Fibroblast of lung (primary cell): ENCODE measurements at regions not wholly inside any gene's neighbourhood (a gene's known extent, or its start where the extent isn't known, plus 50 kb on each side); places are given as distances from the start of the nearest gene placed in this dataset.

Experiments
- DNase-seq, 2 donors: peaks; one replicate each; pipeline versions ENCODE4 v3.0.0 to v3.0.0-alpha.2; 2010; ENCODE audit warnings: low read depth in 2 of 2
- H2AFZ ChIP-seq: 2 replicates; pipeline ENCODE4 v1.5.1; 2012; ENCODE audit warnings: low read length, control low read depth, inconsistent platforms
- H3K27ac ChIP-seq: 2 replicates; pipeline ENCODE4 v1.5.1; 2011; ENCODE audit warnings: low read length, control low read depth; ENCODE audit not compliant: insufficient read depth
- H3K27me3 ChIP-seq: 2 replicates; pipeline ENCODE4 v1.5.1; 2011; ENCODE audit warnings: mild to moderate bottlenecking, low read length; ENCODE audit not compliant: control insufficient read depth, insufficient read depth
- H3K36me3 ChIP-seq: 2 replicates; pipeline ENCODE4 v1.5.1; 2011; ENCODE audit warnings: low read length; ENCODE audit not compliant: control insufficient read depth, insufficient read depth
- H3K4me1 ChIP-seq: 2 replicates; pipeline ENCODE4 v1.5.1; 2011; ENCODE audit warnings: low read length; ENCODE audit not compliant: control insufficient read depth, insufficient read depth; ENCODE audit errors: extremely low read depth
- H3K4me2 ChIP-seq: 2 replicates; pipeline ENCODE4 v1.5.1; 2011; ENCODE audit warnings: low read length, control low read depth; ENCODE audit not compliant: insufficient read depth; ENCODE audit errors: extremely low read depth
- H3K4me3 ChIP-seq, 4 experiments: fragments of 200-600 bp in 1 of 4; sonication (generic) in 1 of 4; replicated peaks in 1 of 4; 2 replicates each; pipeline ENCODE4 v1.5.1; 2011 to 2016; ENCODE audit warnings: low read length in 4 of 4, low read depth in 3 of 4, mild to moderate bottlenecking in 3 of 4, control low read depth in 2 of 4, inconsistent platforms in 1 of 4, mixed read lengths in 1 of 4; ENCODE audit not compliant: insufficient read depth in 1 of 4; ENCODE audit errors: control extremely low read depth in 1 of 4
- H3K79me2 ChIP-seq: 2 replicates; pipeline ENCODE4 v1.5.1; 2012; ENCODE audit warnings: mild to moderate bottlenecking, low read length, inconsistent platforms; ENCODE audit not compliant: control insufficient read depth, insufficient read depth
- H3K9ac ChIP-seq: 2 replicates; pipeline ENCODE4 v1.5.1; 2011; ENCODE audit warnings: mild to moderate bottlenecking, low read length, control low read depth; ENCODE audit not compliant: insufficient read depth
- H3K9me3 ChIP-seq: 2 replicates; pipeline ENCODE4 v1.5.1; 2012; ENCODE audit warnings: low read depth, low read length; ENCODE audit not compliant: control insufficient read depth, insufficient read depth
- H4K20me1 ChIP-seq: 2 replicates; pipeline ENCODE4 v1.5.1; 2011; ENCODE audit warnings: low read length; ENCODE audit not compliant: control insufficient read depth, insufficient read depth; ENCODE audit errors: extremely low read depth
- EZH2 ChIP-seq: IDR thresholded peaks from 2 replicates; pipeline ENCODE4 v1.5.1; 2012; ENCODE audit warnings: low read length, control low read depth, mild to moderate bottlenecking; ENCODE audit errors: missing control alignments
- TF ChIP-seq, protein P1 (sequence below), 2 donors: IDR thresholded peaks in 1 of 2; conservative IDR thresholded peaks in 1 of 2; 1 replicate in 1 of 2; 2 replicates in 1 of 2; pipeline ENCODE4 v1.5.1; 2011 to 2012; ENCODE audit warnings: low read length in 2 of 2, control low read depth in 1 of 2, inconsistent platforms in 1 of 2, low read depth in 1 of 2, mild to moderate bottlenecking in 1 of 2

DNA sequence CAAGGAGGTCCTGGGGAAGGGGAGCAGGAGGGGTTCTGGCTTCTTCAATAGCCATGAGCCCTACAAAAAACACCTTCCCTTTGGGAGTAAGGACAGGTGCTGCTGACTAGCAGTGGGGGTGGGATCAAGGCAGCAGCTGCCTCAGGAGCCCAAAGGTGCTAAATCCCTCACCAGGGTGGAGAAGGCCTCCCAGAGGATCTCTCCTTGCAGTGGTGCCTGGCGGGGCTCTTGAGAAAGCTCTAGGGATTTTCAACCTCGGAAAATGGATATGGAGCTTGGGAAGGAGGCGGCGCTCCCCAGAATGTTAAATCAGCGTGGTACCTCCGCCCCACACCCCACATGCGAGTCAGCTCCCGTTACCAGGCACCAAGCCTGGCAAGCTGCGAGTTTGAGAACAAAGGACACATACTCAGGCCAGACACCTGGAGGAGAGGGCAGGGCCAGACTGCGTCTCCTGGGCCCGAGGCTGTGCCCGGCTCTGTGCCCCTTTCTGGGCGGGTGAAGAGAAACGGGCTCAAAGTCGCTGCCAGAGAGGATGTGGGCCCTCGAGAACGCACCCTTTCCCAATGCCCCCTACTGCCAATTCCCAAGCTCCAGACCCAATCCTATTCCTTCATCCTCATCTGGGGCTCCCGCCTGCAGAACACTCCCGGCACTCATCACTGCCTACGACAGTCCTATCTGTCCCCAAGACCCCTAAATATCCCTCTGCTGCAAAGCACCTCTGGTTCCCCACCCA, 139.0 kb downstream of the BRD1 start:
- no peak overlapping the region for H2AFZ ChIP-seq
- no peaks in the 10 kb centered on the region for H3K4me1 ChIP-seq
- H3K4me2 ChIP-seq: no peak overlapping the region
- H4K20me1 ChIP-seq: no peaks in the 10 kb centered on the region
- H3K79me2 ChIP-seq: no peaks in the 10 kb centered on the region
- DNase-seq: no peak
- H3K27ac ChIP-seq: no peak overlapping the region
- no peak overlapping the region for H3K9ac ChIP-seq
- TF ChIP-seq EZH2: no peak
- TF ChIP-seq, protein P1, sequence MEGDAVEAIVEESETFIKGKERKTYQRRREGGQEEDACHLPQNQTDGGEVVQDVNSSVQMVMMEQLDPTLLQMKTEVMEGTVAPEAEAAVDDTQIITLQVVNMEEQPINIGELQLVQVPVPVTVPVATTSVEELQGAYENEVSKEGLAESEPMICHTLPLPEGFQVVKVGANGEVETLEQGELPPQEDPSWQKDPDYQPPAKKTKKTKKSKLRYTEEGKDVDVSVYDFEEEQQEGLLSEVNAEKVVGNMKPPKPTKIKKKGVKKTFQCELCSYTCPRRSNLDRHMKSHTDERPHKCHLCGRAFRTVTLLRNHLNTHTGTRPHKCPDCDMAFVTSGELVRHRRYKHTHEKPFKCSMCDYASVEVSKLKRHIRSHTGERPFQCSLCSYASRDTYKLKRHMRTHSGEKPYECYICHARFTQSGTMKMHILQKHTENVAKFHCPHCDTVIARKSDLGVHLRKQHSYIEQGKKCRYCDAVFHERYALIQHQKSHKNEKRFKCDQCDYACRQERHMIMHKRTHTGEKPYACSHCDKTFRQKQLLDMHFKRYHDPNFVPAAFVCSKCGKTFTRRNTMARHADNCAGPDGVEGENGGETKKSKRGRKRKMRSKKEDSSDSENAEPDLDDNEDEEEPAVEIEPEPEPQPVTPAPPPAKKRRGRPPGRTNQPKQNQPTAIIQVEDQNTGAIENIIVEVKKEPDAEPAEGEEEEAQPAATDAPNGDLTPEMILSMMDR (conservative IDR thresholded peaks at IDR 0.05 in 1 of 2, IDR thresholded peaks at IDR 0.05 in 1 of 2; ENCODE audit: low read depth in 1 of 2, low read length in 2 of 2): no peak
- no peaks in the 10 kb centered on the region for H3K36me3 ChIP-seq
- H3K9me3 ChIP-seq: no peaks in the 10 kb centered on the region
- no peaks in the 10 kb centered on the region for H3K27me3 ChIP-seq
- H3K4me3 ChIP-seq: no peak overlapping the region

DNA sequence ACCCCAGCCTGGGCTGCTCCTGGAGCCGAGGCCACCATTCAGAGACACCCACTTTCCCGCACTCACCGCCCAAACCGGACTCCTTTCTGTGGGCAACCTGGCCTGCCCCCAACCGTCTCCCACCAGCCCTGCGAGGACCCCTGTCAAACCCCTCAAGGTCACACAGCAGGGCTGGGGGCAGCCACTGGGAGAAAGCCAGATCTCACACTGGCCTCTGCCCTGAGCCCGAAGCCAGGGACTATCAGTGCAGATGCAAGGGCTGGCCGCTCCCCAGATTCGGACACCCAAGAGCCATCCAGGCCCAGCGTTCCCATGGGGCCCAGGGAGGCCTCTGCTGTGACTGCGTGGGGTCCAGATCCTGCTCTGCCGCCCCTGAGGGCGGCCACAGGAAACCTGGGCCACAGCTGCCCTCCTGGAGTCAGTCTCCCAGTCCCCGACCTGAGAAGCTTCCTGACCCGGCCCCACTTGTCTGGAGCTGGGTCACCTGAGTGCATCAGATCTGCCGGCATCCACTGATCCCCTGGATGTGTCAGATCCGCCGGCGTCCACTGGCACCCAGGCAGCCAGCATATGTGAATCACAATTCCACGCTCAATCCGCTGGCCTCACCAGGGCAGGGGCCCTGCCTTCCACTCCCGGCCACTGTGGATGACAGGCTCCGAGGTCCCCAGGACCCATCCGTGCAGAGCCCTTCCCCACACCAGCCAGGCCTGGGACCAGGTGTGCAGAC, 139.7 kb downstream of the BRD1 start:
- H3K9me3 ChIP-seq: no peaks in the 10 kb centered on the region
- no peak for DNase-seq

DNA sequence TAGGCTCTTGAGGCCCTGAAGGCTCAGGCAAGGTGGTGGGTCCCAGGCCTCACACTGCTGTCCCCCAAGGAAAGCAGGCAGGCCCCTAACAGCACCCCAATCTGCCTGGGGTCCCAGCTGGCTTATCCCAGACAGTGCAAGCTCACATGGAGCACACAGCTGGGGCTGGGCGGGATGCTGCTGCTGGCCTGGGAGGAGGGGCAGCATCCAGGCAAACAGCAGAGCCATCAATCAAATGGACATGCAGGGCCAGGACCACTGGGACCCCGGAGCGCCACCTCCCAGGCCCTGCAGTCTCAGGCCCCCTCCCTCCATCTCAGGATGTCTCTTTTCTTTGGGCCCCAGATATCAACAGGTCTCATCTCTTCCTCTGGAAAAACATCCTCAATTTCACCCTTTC, 140.3 kb downstream of the BRD1 start:
- H3K9ac ChIP-seq: no peak overlapping the region
- H3K27ac ChIP-seq: no peak overlapping the region
- no peaks in the 10 kb centered on the region for H3K79me2 ChIP-seq
- H3K4me1 ChIP-seq: no peaks in the 10 kb centered on the region
- no peaks in the 10 kb centered on the region for H3K9me3 ChIP-seq
- no peaks in the 10 kb centered on the region for H3K36me3 ChIP-seq
- no peaks in the 10 kb centered on the region for H3K27me3 ChIP-seq
- H2AFZ ChIP-seq: no peak overlapping the region
- H4K20me1 ChIP-seq: no peaks in the 10 kb centered on the region
- H3K4me2 ChIP-seq: no peak overlapping the region
- no peak for TF ChIP-seq EZH2
- TF ChIP-seq, protein P1 (conservative IDR thresholded peaks at IDR 0.05 in 1 of 2, IDR thresholded peaks at IDR 0.05 in 1 of 2; ENCODE audit: low read depth in 1 of 2, low read length in 2 of 2): no peak
- no peak for DNase-seq
- no peak overlapping the region for H3K4me3 ChIP-seq

More for the DNA sequence above, 139.7 kb downstream of the BRD1 start:
- H3K4me3 ChIP-seq: no peak overlapping the region
- TF ChIP-seq, protein P1 (conservative IDR thresholded peaks at IDR 0.05 in 1 of 2, IDR thresholded peaks at IDR 0.05 in 1 of 2; ENCODE audit: low read depth in 1 of 2, low read length in 2 of 2): no peak
- TF ChIP-seq EZH2: no peak
- no peak overlapping the region for H2AFZ ChIP-seq
- no peaks in the 10 kb centered on the region for H3K27me3 ChIP-seq
- H3K4me1 ChIP-seq: no peaks in the 10 kb centered on the region
- no peaks in the 10 kb centered on the region for H4K20me1 ChIP-seq
- no peak overlapping the region for H3K4me2 ChIP-seq
- H3K9ac ChIP-seq: no peak overlapping the region
- H3K36me3 ChIP-seq: no peaks in the 10 kb centered on the region
- H3K27ac ChIP-seq: no peak overlapping the region
- H3K79me2 ChIP-seq: no peaks in the 10 kb centered on the region
